ENCODE measurements at regions not wholly inside any gene's neighbourhood (a gene's known extent, or its start where the extent isn't known, plus 50 kb on each side); places are given as distances from the start of the nearest gene placed in this dataset.

DNA sequence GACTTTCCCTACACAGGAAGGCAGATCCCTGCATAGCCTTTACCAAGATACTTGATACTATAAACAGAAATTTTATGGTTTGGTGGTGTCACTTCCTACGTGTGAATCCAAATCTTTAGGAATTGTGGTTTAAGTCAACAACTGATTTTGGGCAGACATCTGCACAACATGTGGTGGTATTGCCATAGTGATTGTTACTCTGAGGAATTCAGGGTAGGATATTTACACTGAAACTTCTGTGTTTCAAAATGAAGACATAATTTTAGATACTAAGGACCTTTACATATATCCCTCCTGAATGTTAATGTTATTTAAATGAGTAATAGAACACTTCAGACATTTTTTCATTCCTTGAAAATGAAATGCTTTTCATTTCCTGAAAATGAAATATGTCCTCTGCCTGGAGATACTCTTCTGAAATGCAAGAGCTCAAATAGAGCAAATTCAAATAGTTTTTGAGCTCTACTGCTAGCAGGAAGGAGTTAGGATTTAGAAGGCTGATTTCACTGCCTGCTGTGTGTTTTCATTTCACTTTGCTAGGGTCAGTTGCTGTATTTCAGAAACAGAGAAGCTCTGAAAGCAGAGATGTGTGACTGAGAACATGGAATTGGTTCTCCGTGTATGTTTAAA lies 77.2 kb downstream of the MDH1 start:
- no TSS peak for BruUV-seq (replicated peaks)
- ChIA-PET RAD21 (ENCODE audit: unreplicated experiment) (no interaction called here), CTCF (no interaction called here), SMC1A (ENCODE audit: uncharacterized antibody, unreplicated experiment) (no interaction called here), POLR2A (interaction anchor here (1.0 kb wide), 1 partner anchor 10 kb away, joined by 4 read pairs; no protein-coding TSS in a partner anchor)
- ATAC-seq (no peak), FAIRE-seq (no peak), DNase-seq (ENCODE audit: low read depth, low spot score) (no peak)
- H3K4me1 ChIP-seq (ENCODE audit: control insufficient read depth, insufficient read depth, low read length): no peaks in the 10 kb centered on the region
- intact Hi-C loops (cut with micrococcal nuclease; ENCODE audit: unreplicated experiment): no loop called here
- H3K4me3 ChIP-seq: no peak overlapping the region
- H3K27ac ChIP-seq (ENCODE audit: control insufficient read depth, insufficient read depth): no peak overlapping the region
- no peak overlapping the region for H3K9ac ChIP-seq (ENCODE audit: control insufficient read depth, insufficient read depth, low read length)
- H2AFZ ChIP-seq (ENCODE audit: control insufficient read depth, low read depth, low read length): no peak overlapping the region
- H3K27me3 ChIP-seq (replicated peaks in 1 of 2; ENCODE audit: control insufficient read depth in 2 of 2, insufficient read depth in 2 of 2, low read length in 1 of 2): no peaks in the 10 kb centered on the region
- no peaks in the 10 kb centered on the region for H3K79me2 ChIP-seq (ENCODE audit: control insufficient read depth, insufficient read depth, low read length)
- 5% methylated on average over 2 of the region's 2 CpGs for WGBS (ENCODE audit: insufficient coverage, insufficient replicate concordance, low lambda C conversion rate, missing lambda C conversion rate)
- TF ChIP-seq, protein P1, sequence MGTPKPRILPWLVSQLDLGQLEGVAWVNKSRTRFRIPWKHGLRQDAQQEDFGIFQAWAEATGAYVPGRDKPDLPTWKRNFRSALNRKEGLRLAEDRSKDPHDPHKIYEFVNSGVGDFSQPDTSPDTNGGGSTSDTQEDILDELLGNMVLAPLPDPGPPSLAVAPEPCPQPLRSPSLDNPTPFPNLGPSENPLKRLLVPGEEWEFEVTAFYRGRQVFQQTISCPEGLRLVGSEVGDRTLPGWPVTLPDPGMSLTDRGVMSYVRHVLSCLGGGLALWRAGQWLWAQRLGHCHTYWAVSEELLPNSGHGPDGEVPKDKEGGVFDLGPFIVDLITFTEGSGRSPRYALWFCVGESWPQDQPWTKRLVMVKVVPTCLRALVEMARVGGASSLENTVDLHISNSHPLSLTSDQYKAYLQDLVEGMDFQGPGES (IDR thresholded peaks at IDR 0.05): no peak
- TF ChIP-seq CBFB (IDR thresholded peaks at IDR 0.05; ENCODE audit: low read depth) (no peak), NR2F1 (conservative IDR thresholded peaks at IDR 0.05) (no peak), POLR2A (IDR thresholded peaks at IDR 0.05; ENCODE audit: low read depth, low read length) (no peak)
- H3K9me3 ChIP-seq (replicated peaks; ENCODE audit: control insufficient read depth, insufficient read depth, low read length): no peaks in the 10 kb centered on the region
- no peaks in the 10 kb centered on the region for H3K36me3 ChIP-seq (ENCODE audit: control insufficient read depth in 2 of 2, insufficient read depth in 2 of 2, low read length in 1 of 2)
- in situ Hi-C loops (cut with MboI): no loop called here
- H4K20me1 ChIP-seq (ENCODE audit: control insufficient read depth, insufficient read depth): no peaks in the 10 kb centered on the region
- H3K4me2 ChIP-seq (ENCODE audit: control insufficient read depth, insufficient read depth): no peak overlapping the region

GRCh38 chr2:63667132-63667700 lies 78.5 kb downstream of the MDH1 start:
- no peaks in the 10 kb centered on the region for H3K4me1 ChIP-seq (ENCODE audit: control insufficient read depth, insufficient read depth, low read length)
- no peak overlapping the region for H3K27ac ChIP-seq (ENCODE audit: control insufficient read depth, insufficient read depth)
- no peaks in the 10 kb centered on the region for H3K79me2 ChIP-seq (ENCODE audit: control insufficient read depth, insufficient read depth, low read length)
- CTCF ChIA-PET: no interaction called here
- no TSS peak for BruUV-seq (replicated peaks)
- RAD21 ChIA-PET (ENCODE audit: unreplicated experiment): no interaction called here
- no peaks in the 10 kb centered on the region for H3K27me3 ChIP-seq (replicated peaks in 1 of 2; ENCODE audit: control insufficient read depth in 2 of 2, insufficient read depth in 2 of 2, low read length in 1 of 2)
- H2AFZ ChIP-seq (ENCODE audit: control insufficient read depth, low read depth, low read length): no peak overlapping the region
- H3K36me3 ChIP-seq (ENCODE audit: control insufficient read depth in 2 of 2, insufficient read depth in 2 of 2, low read length in 1 of 2): no peaks in the 10 kb centered on the region
- no peak for FAIRE-seq
- no peak overlapping the region for H3K4me3 ChIP-seq
- no peaks in the 10 kb centered on the region for H3K9me3 ChIP-seq (replicated peaks; ENCODE audit: control insufficient read depth, insufficient read depth, low read length)
- SMC1A ChIA-PET (ENCODE audit: uncharacterized antibody, unreplicated experiment): no interaction called here
- no peak overlapping the region for H3K4me2 ChIP-seq (ENCODE audit: control insufficient read depth, insufficient read depth)
- 60% methylated on average over 3 of the region's 3 CpGs for WGBS (ENCODE audit: insufficient coverage, insufficient replicate concordance, low lambda C conversion rate, missing lambda C conversion rate)
- TF ChIP-seq TCF12 (IDR thresholded peaks at IDR 0.05; ENCODE audit: low read depth, low read length) (no peak), USF1 (IDR thresholded peaks at IDR 0.05; ENCODE audit: borderline replicate concordance, extremely low read length, insufficient read depth, low read depth, low read length) (no peak)
- no peak for ATAC-seq
- DNase-seq (ENCODE audit: low read depth, low spot score): no peak
- POLR2A ChIA-PET: interaction anchor here (1.0 kb wide), 1 partner anchor 9 kb away, joined by 4 read pairs; no protein-coding TSS in a partner anchor
- intact Hi-C loops (cut with micrococcal nuclease; ENCODE audit: unreplicated experiment) (no loop called here), in situ Hi-C loops (cut with MboI) (no loop called here)
- no peak overlapping the region for H3K9ac ChIP-seq (ENCODE audit: control insufficient read depth, insufficient read depth, low read length)
- H4K20me1 ChIP-seq (ENCODE audit: control insufficient read depth, insufficient read depth): no peaks in the 10 kb centered on the region

All from GM12878 (cell line).